ENCODE measurements at regions not wholly inside any gene's neighbourhood (a gene's known extent, or its start where the extent isn't known, plus 50 kb on each side); places are given as distances from the start of the nearest gene placed in this dataset.

DNA sequence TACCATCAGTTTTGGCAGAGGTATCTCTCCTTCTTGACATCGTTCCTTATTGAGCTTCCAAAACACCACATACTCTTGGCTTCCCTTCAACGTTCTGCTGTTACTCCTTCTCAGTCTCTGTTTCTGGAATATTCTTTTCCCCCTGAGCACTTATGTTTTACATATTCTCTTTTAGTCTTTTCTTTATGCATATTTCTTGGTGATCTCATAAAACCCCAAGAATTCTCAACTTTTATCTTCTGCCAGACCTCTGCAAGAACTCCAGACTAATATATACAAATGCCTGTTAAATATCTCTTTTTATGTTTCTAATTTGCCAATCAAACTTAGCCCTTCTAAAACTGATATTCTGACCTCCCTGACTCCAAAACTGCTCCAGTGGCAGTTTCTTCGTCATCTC is 453.4 kb upstream of the CTNND2 start:
- Histone ChIP-seq H2BK120ac (replicated peaks; ENCODE audit: low read depth, low read length) (no peak overlapping the region), H2AK5ac (ENCODE audit: low read depth, low read length) (no peak overlapping the region), H3K9ac (replicated peaks in 1 of 4; ENCODE audit: extremely low read depth in 1 of 4, low read depth in 3 of 4, low read length in 3 of 4) (no peak overlapping the region), H3K23ac (ENCODE audit: insufficient read length) (no peak overlapping the region), H3K4ac (replicated peaks; ENCODE audit: insufficient read length, low read depth, low read length) (no peak overlapping the region), H4K91ac (replicated peaks; ENCODE audit: insufficient read length, low read length) (no peak overlapping the region), H2BK20ac (ENCODE audit: low read length) (no peak overlapping the region), H3K56ac (replicated peaks; ENCODE audit: insufficient read length, low read depth, low read length) (no peak overlapping the region), H2AFZ (ENCODE audit: low read length) (no peak overlapping the region), H3K36me3 (ENCODE audit: control insufficient read depth in 2 of 4, insufficient read depth in 4 of 4, low read length in 3 of 4) (peaks cover 0 to 4% (median 0%) of the 10 kb centered on the region in 4 experiments; a peak in 2 of 8 replicates), H3K27ac (ENCODE audit: low read depth, low read length) (no peak overlapping the region), H4K8ac (ENCODE audit: extremely low read depth, insufficient read depth, low read length) (no peak overlapping the region), H3K79me1 (ENCODE audit: low read depth, low read length) (no peaks in the 10 kb centered on the region), H3K14ac (ENCODE audit: insufficient read length) (no peak overlapping the region), H2BK12ac (ENCODE audit: low read depth, low read length) (no peak overlapping the region), H3K4me1 (replicated peaks in 1 of 4; ENCODE audit: control insufficient read depth in 3 of 4, insufficient read depth in 4 of 4, low read length in 3 of 4) (peaks cover 0 to 3% (median 0%) of the 10 kb centered on the region in 4 experiments; a peak in 1 of 7 replicates), H2BK15ac (ENCODE audit: low read length) (no peak overlapping the region), H4K20me1 (replicated peaks in 1 of 2; ENCODE audit: control insufficient read depth in 1 of 2, insufficient read depth in 2 of 2, low read length in 2 of 2) (no peaks in the 10 kb centered on the region), H4K5ac (ENCODE audit: insufficient read length, low read depth, low read length) (no peak overlapping the region), H3K23me2 (ENCODE audit: low read depth, low read length) (no peaks in the 10 kb centered on the region), H2BK5ac (ENCODE audit: low read depth, low read length) (no peak overlapping the region), H3K4me3 (ENCODE audit: extremely low read depth in 1 of 4, insufficient read depth in 2 of 4, low read depth in 3 of 4, low read length in 4 of 4) (no peak overlapping the region), H3K79me2 (ENCODE audit: control insufficient read depth in 1 of 2, insufficient read depth in 2 of 2, low read length in 2 of 2) (no peaks in the 10 kb centered on the region), H3K4me2 (ENCODE audit: insufficient read depth in 1 of 2, low read depth in 2 of 2, low read length in 2 of 2) (no peak overlapping the region), H3K9me3 (ENCODE audit: insufficient read depth in 2 of 2, low read depth in 1 of 2, low read length in 1 of 2) (peaks cover 5 to 7% of the 10 kb centered on the region in 2 experiments; a peak in 3 of 4 replicates), H3K27me3 (replicated peaks in 1 of 4; ENCODE audit: control insufficient read depth in 3 of 4, extremely low read depth in 1 of 4, insufficient read depth in 3 of 4, low read length in 3 of 4) (peaks cover 0 to 1% (median 0%) of the 10 kb centered on the region in 4 experiments; a peak in 1 of 7 replicates), H3K18ac (ENCODE audit: extremely low read depth, low read length) (no peak overlapping the region)
- POLR2A ChIA-PET (ENCODE audit: partially characterized antibody): no interaction called here
- DNase-seq (ENCODE audit: low read depth in 1 of 2, low spot score in 2 of 2): no peak
- no peak for FAIRE-seq
- CTCF ChIA-PET (ENCODE audit: partially characterized antibody): no interaction called here
- WGBS, 2 experiments (ENCODE audit: extremely low coverage in 1 of 2, insufficient coverage in 1 of 2, insufficient read length in 1 of 2, insufficient replicate concordance in 2 of 2, low coverage in 1 of 2, low lambda C conversion rate in 2 of 2, missing lambda C conversion rate in 1 of 2): 91% methylated on average over 3 of the region's 3 CpGs; no CpG with 5 or more reads in 1 of the 2 experiments
- no peak for TF ChIP-seq EP300 (IDR thresholded peaks at IDR 0.05; ENCODE audit: borderline replicate concordance in 1 of 2, low read depth in 2 of 2, low read length in 2 of 2)

Measured in H1 (cell line).